Activated CD8-positive, alpha-beta memory T cell treated with anti-CD3 and anti-CD28 coated beads for 36 hours (primary cell): ENCODE measurements at regions not wholly inside any gene's neighbourhood (a gene's known extent, or its start where the extent isn't known, plus 50 kb on each side); places are given as distances from the start of the nearest gene placed in this dataset.
"Not testable (repeated sequence)": the region's sequence is repeated elsewhere in the genome, so short reads cannot be mapped to it uniquely, and the experiment has no call there.

Source experiments
- CTCF ChIA-PET: fragments of 350-600 bp; sonication (Branson Sonifier 250); formaldehyde crosslinking; loops from one replicate; lab custom pipeline; 2021; ENCODE audit warnings: antibody characterized with exemption; lab: Charles Lee
- POLR2A ChIA-PET: fragments of 350-600 bp; sonication (Branson Sonifier 250); formaldehyde crosslinking; loops from one replicate; lab custom pipeline; 2021; ENCODE audit warnings: antibody characterized with exemption; lab: Charles Lee

GRCh38 chrX:3514996-3515395, 168.5 kb upstream of the MXRA5 start:
- ChIA-PET POLR2A (no interaction called here), CTCF (no interaction called here)

GRCh38 chrX:3512150-3512549, 165.7 kb upstream of the MXRA5 start:
- CTCF ChIA-PET: interaction anchor here (0.6 kb wide), 1 partner anchor 279 kb away, joined by 5 read pairs; no protein-coding TSS in a partner anchor
- POLR2A ChIA-PET: interaction anchor here (0.6 kb wide), 1 partner anchor 78 kb away, joined by 5 read pairs; no protein-coding TSS in a partner anchor

- ChIA-PET POLR2A (no interaction called here), CTCF (no interaction called here)
Measured at GRCh38 chrX:3509934-3510333, 163.5 kb upstream of the MXRA5 start.

- POLR2A ChIA-PET: no interaction called here
- CTCF ChIA-PET: no interaction called here
Measured at GRCh38 chrX:3504916-3505315, 158.5 kb upstream of the MXRA5 start.

GRCh38 chrX:3501833-3502535, 155.5 kb upstream of the MXRA5 start:
- CTCF ChIA-PET: no interaction called here
- POLR2A ChIA-PET: no interaction called here

GRCh38 chrX:3495836-3496769, 149.7 kb upstream of the MXRA5 start:
- POLR2A ChIA-PET, CTCF ChIA-PET: not testable (repeated sequence)

- ChIA-PET POLR2A (no interaction called here), CTCF (no interaction called here)
Measured at GRCh38 chrX:3493605-3494004, 147.2 kb upstream of the MXRA5 start.

- POLR2A ChIA-PET: no interaction called here
- CTCF ChIA-PET: no interaction called here
Measured at GRCh38 chrX:3485727-3486126, 139.3 kb upstream of the MXRA5 start.

GRCh38 chrX:3479026-3479425, 132.6 kb upstream of the MXRA5 start:
- POLR2A ChIA-PET: no interaction called here
- CTCF ChIA-PET: no interaction called here

- ChIA-PET CTCF (no interaction called here), POLR2A (no interaction called here)
Measured at GRCh38 chrX:3476973-3477372, 130.5 kb upstream of the MXRA5 start.

GRCh38 chrX:3470211-3470679, 123.8 kb upstream of the MXRA5 start:
- POLR2A ChIA-PET, CTCF ChIA-PET: not testable (repeated sequence)

GRCh38 chrX:3468031-3468430, 121.6 kb upstream of the MXRA5 start:
- ChIA-PET CTCF (no interaction called here), POLR2A (no interaction called here)

GRCh38 chrX:3465017-3465416, 118.6 kb upstream of the MXRA5 start:
- CTCF ChIA-PET: no interaction called here
- POLR2A ChIA-PET: no interaction called here

- CTCF ChIA-PET: no interaction called here
- POLR2A ChIA-PET: no interaction called here
Measured at GRCh38 chrX:3462166-3462508, 115.7 kb upstream of the MXRA5 start.

GRCh38 chrX:3461397-3462165, 115.1 kb upstream of the MXRA5 start:
- CTCF ChIA-PET: no interaction called here
- POLR2A ChIA-PET: no interaction called here

GRCh38 chrX:3455796-3456195, 109.3 kb upstream of the MXRA5 start:
- CTCF ChIA-PET: no interaction called here
- POLR2A ChIA-PET: no interaction called here

- ChIA-PET CTCF (no interaction called here), POLR2A (no interaction called here)
Measured at GRCh38 chrX:3451571-3451970, 105.1 kb upstream of the MXRA5 start.

GRCh38 chrX:3450881-3451570, 104.6 kb upstream of the MXRA5 start:
- POLR2A ChIA-PET: no interaction called here
- CTCF ChIA-PET: no interaction called here

- ChIA-PET CTCF (no interaction called here), POLR2A (no interaction called here)
Measured at GRCh38 chrX:3449287-3449686, 102.8 kb upstream of the MXRA5 start.
